HL-60 (cell line): ENCODE measurements at regions not wholly inside any gene's neighbourhood (a gene's known extent, or its start where the extent isn't known, plus 50 kb on each side); places are given as distances from the start of the nearest gene placed in this dataset.

Source experiments
- DNase-seq, 2 experiments: peaks; one replicate each; pipeline ENCODE4 v3.0.0-alpha.2; 2010 to 2020; ENCODE audit warnings: low read depth in 1 of 2, low spot score in 1 of 2
- H3K27ac ChIP-seq: fragments of 250-450 bp; sonication (Bioruptor Pico); replicated peaks from 2 replicates; pipeline ENCODE4 v1.5.1; 2020; ENCODE audit warnings: mild to moderate bottlenecking, moderate library complexity
- H3K27me3 ChIP-seq: fragments of 250-450 bp; sonication (Bioruptor Pico); 2 replicates; pipeline ENCODE4 v1.5.1; 2021; ENCODE audit warnings: mild to moderate bottlenecking, moderate library complexity; ENCODE audit not compliant: insufficient read depth, poor library complexity, severe bottlenecking
- H3K4me3 ChIP-seq: replicated peaks from 2 replicates; pipeline ENCODE4 v1.5.1; 2011; ENCODE audit warnings: mild to moderate bottlenecking, control low read depth, low read length; ENCODE audit not compliant: insufficient read depth
- CTCF ChIP-seq: IDR thresholded peaks from one replicate; pipeline ENCODE4 v1.5.1; 2011; ENCODE audit warnings: low read length, control low read depth, inconsistent platforms; ENCODE audit not compliant: insufficient read depth
- GABPA ChIP-seq: IDR thresholded peaks from 2 replicates; pipeline ENCODE4 v1.6.1; 2012; ENCODE audit warnings: low read depth
- POLR2AphosphoS5 ChIP-seq: IDR thresholded peaks from 2 replicates; pipeline ENCODE4 v1.6.1; 2012; ENCODE audit warnings: low read depth
- REST ChIP-seq: IDR thresholded peaks from 2 replicates; pipeline ENCODE4 v1.6.1; 2012; ENCODE audit warnings: low read depth; ENCODE audit not compliant: insufficient replicate concordance
- SPI1 ChIP-seq: IDR thresholded peaks from 2 replicates; pipeline ENCODE4 v1.6.1; 2012; ENCODE audit warnings: low read depth, mild to moderate bottlenecking, borderline replicate concordance

GRCh38 chr3:14318646-14319045, 83.8 kb upstream of the SLC6A6 start:
- TF ChIP-seq CTCF (no peak), GABPA (no peak), SPI1 (no peak), REST (no peak), POLR2AphosphoS5 (no peak)
- no peak overlapping the region for H3K4me3 ChIP-seq
- no peaks in the 10 kb centered on the region for H3K27me3 ChIP-seq
- no peak overlapping the region for H3K27ac ChIP-seq
- no peak for DNase-seq

GRCh38 chr3:14319654-14320182, 82.7 kb upstream of the SLC6A6 start:
- Histone ChIP-seq H3K27me3 (no peaks in the 10 kb centered on the region), H3K4me3 (no peak overlapping the region), H3K27ac (peak overlapping the region; percentile 54)
- TF ChIP-seq CTCF (no peak), REST (no peak), SPI1 (peak; percentile 61; the same call in 1 of the 2 replicates), GABPA (0 out of 2 replicates have a peak, but pooled peaks have one; percentile 26), POLR2AphosphoS5 (peak; percentile 48; the same call in 1 of the 2 replicates)
- peak; percentile 90 to 94 for DNase-seq

- no peak for DNase-seq
- H3K27me3 ChIP-seq = no peaks in the 10 kb centered on the region
- H3K4me3 ChIP-seq = no peak overlapping the region
- TF ChIP-seq SPI1 (no peak), CTCF (no peak), REST (no peak), POLR2AphosphoS5 (no peak), GABPA (no peak)
- H3K27ac ChIP-seq = peak overlapping the region; percentile 54
Observed at GRCh38 chr3:14320219-14320618, 82.2 kb upstream of the SLC6A6 start.
